NCI-H2227 treated with DMSO at 0.1 percent for 48 hours (cell line): ENCODE measurements at regions not wholly inside any gene's neighbourhood (a gene's known extent, or its start where the extent isn't known, plus 50 kb on each side); places are given as distances from the start of the nearest gene placed in this dataset.

Source experiments
- DNase-seq: peaks from one replicate; lab custom pipeline; 2025; lab: John Stamatoyannopoulos, UW

GRCh38 chr6:122280105-122281021 is 119.1 kb upstream of the HSF2 start:
- peak; percentile 22 for DNase-seq

GRCh38 chr6:122283884-122284283 is 115.6 kb upstream of the HSF2 start:
- DNase-seq: no peak

- peak; percentile 23 for DNase-seq
Measured at GRCh38 chr6:122284848-122285247, 114.6 kb upstream of the HSF2 start.

GRCh38 chr6:122285292-122285913 is 114.0 kb upstream of the HSF2 start:
- no peak for DNase-seq

GRCh38 chr6:122286512-122286911 is 112.9 kb upstream of the HSF2 start:
- no peak for DNase-seq

GRCh38 chr6:122289762-122290539 is 109.5 kb upstream of the HSF2 start:
- no peak for DNase-seq

- DNase-seq: no peak
Measured at GRCh38 chr6:122297010-122297409, 102.4 kb upstream of the HSF2 start.

- no peak for DNase-seq
Measured at GRCh38 chr6:122302067-122302466, 97.4 kb upstream of the HSF2 start.

- DNase-seq: no peak
Measured at GRCh38 chr6:122307577-122307976, 91.9 kb upstream of the HSF2 start.

- DNase-seq: no peak
Measured at GRCh38 chr6:122308074-122308473, 91.4 kb upstream of the HSF2 start.

- no peak for DNase-seq
Measured at GRCh38 chr6:122315842-122316241, 83.6 kb upstream of the HSF2 start.

- DNase-seq: peak; percentile 42
Measured at GRCh38 chr6:122322824-122323223, 76.6 kb upstream of the HSF2 start.

GRCh38 chr6:122323361-122323760 is 76.1 kb upstream of the HSF2 start:
- no peak for DNase-seq

- no peak for DNase-seq
Measured at GRCh38 chr6:122330315-122330714, 69.1 kb upstream of the HSF2 start.

GRCh38 chr6:122337645-122338044 is 61.8 kb upstream of the HSF2 start:
- no peak for DNase-seq

- no peak for DNase-seq
Measured at GRCh38 chr6:122339661-122340060, 59.8 kb upstream of the HSF2 start.

- DNase-seq: no peak
Measured at GRCh38 chr6:122347280-122347679, 52.2 kb upstream of the HSF2 start.

- DNase-seq: no peak
Measured at GRCh38 chr6:122347751-122348150, 51.7 kb upstream of the HSF2 start.
